CD14-positive monocyte (primary cell): ENCODE measurements at regions not wholly inside any gene's neighbourhood (a gene's known extent, or its start where the extent isn't known, plus 50 kb on each side); places are given as distances from the start of the nearest gene placed in this dataset.

Experiments
- DNase-seq, 3 donors: peaks; one replicate each; pipeline ENCODE4 v3.0.0-alpha.2; 2011 to 2022
- H2AFZ ChIP-seq: 2 replicates; pipeline ENCODE4 v1.6.0; 2012; ENCODE audit warnings: mild to moderate bottlenecking, low read depth, low read length, inconsistent platforms; ENCODE audit not compliant: insufficient read depth, poor library complexity, severe bottlenecking
- H3K27ac ChIP-seq, 2 donors: 1 replicate in 1 of 2; 2 replicates in 1 of 2; pipeline ENCODE4 v1.5.1; 2012 to 2013; ENCODE audit warnings: low read length in 2 of 2, control low read depth in 1 of 2, inconsistent platforms in 1 of 2, low read depth in 1 of 2, mild to moderate bottlenecking in 1 of 2
- H3K27me3 ChIP-seq, 2 donors: one replicate each; pipeline versions ENCODE4 v1.6.0 to v1.6.1; 2011 to 2013; ENCODE audit warnings: low read length in 2 of 2; ENCODE audit not compliant: control insufficient read depth in 2 of 2, insufficient read depth in 2 of 2
- H3K36me3 ChIP-seq, 2 donors: replicated peaks in 1 of 2; 1 replicate in 1 of 2; 2 replicates in 1 of 2; pipeline versions ENCODE4 v1.5.1 to v1.6.1; 2012 to 2013; ENCODE audit warnings: low read length in 2 of 2, control low read depth in 1 of 2, inconsistent platforms in 1 of 2, mild to moderate bottlenecking in 1 of 2; ENCODE audit not compliant: insufficient read depth in 2 of 2, control insufficient read depth in 1 of 2
- H3K4me1 ChIP-seq, 2 donors: 1 replicate in 1 of 2; 2 replicates in 1 of 2; pipeline versions ENCODE4 v1.5.1 to v1.6.1; 2012 to 2013; ENCODE audit warnings: low read length in 2 of 2, control low read depth in 1 of 2, inconsistent platforms in 1 of 2, mild to moderate bottlenecking in 1 of 2, moderate library complexity in 1 of 2; ENCODE audit not compliant: insufficient read depth in 2 of 2, control insufficient read depth in 1 of 2
- H3K4me2 ChIP-seq: replicated peaks from 2 replicates; pipeline ENCODE3; 2012; ENCODE audit warnings: low read length, moderate library complexity, mild to moderate bottlenecking; ENCODE audit not compliant: poor library complexity, severe bottlenecking; ENCODE audit errors: extremely low read depth
- H3K4me3 ChIP-seq, 3 experiments: fragments of 200-600 bp in 1 of 3; sonication (generic) in 1 of 3; replicated peaks in 1 of 3; 1 replicate in 2 of 3; 2 replicates in 1 of 3; pipeline ENCODE4 v1.5.1; 2011 to 2013; ENCODE audit warnings: low read length in 3 of 3, mild to moderate bottlenecking in 3 of 3, control low read depth in 2 of 3, low read depth in 2 of 3, inconsistent platforms in 1 of 3, moderate library complexity in 1 of 3
- H3K79me2 ChIP-seq: 2 replicates; pipeline ENCODE4 v1.6.0; 2012; ENCODE audit warnings: mild to moderate bottlenecking, control low read depth, inconsistent platforms, low read length, moderate library complexity; ENCODE audit not compliant: insufficient read depth
- H3K9ac ChIP-seq: 2 replicates; pipeline ENCODE4 v1.6.0; 2017; ENCODE audit warnings: low read length, mild to moderate bottlenecking; ENCODE audit not compliant: insufficient read depth, poor library complexity, severe bottlenecking
- H3K9me3 ChIP-seq, 2 donors: replicated peaks in 1 of 2; 1 replicate in 1 of 2; 2 replicates in 1 of 2; pipeline versions ENCODE4 v1.5.1 to v1.6.1; 2012 to 2013; ENCODE audit warnings: low read length in 2 of 2, control low read depth in 1 of 2; ENCODE audit not compliant: control insufficient read depth in 1 of 2, insufficient read depth in 1 of 2
- H4K20me1 ChIP-seq: 2 replicates; pipeline ENCODE4 v1.6.0; 2012; ENCODE audit warnings: mild to moderate bottlenecking, low read length, control low read depth, moderate library complexity; ENCODE audit not compliant: insufficient read depth
- H3K27ac Mint-ChIP-seq, 7 donors: one replicate each; pipeline ENCODE4 v1.8.0; 2020; ENCODE audit warnings: mild to moderate bottlenecking in 7 of 7, mixed read lengths in 7 of 7, moderate library complexity in 6 of 7, inconsistent platforms in 2 of 7
- H3K27me3 Mint-ChIP-seq, 3 donors: one replicate each; pipeline ENCODE4 v1.8.0; 2021 to 2022; ENCODE audit warnings: low read depth in 3 of 3, mild to moderate bottlenecking in 3 of 3, mixed read lengths in 3 of 3, moderate library complexity in 3 of 3, inconsistent platforms in 1 of 3
- H3K36me3 Mint-ChIP-seq, 2 donors: one replicate each; pipeline ENCODE4 v1.8.0; 2020; ENCODE audit warnings: mixed read lengths in 2 of 2, inconsistent platforms in 1 of 2, mild to moderate bottlenecking in 1 of 2
- H3K4me1 Mint-ChIP-seq: one replicate; pipeline ENCODE4 v1.8.0; 2020; ENCODE audit warnings: mild to moderate bottlenecking, mixed read lengths
- H3K4me3 Mint-ChIP-seq, 2 donors: one replicate each; pipeline ENCODE4 v1.8.0; 2020; ENCODE audit warnings: mild to moderate bottlenecking in 2 of 2, mixed read lengths in 2 of 2, moderate library complexity in 1 of 2
- H3K9me3 Mint-ChIP-seq, 7 donors: one replicate each; pipeline ENCODE4 v1.8.0; 2020 to 2022; ENCODE audit warnings: mixed read lengths in 7 of 7, mild to moderate bottlenecking in 6 of 7, moderate library complexity in 6 of 7, inconsistent platforms in 2 of 7
- CTCF ChIP-seq: fragments of 200-600 bp; IDR thresholded peaks from one replicate; pipeline ENCODE4 v1.8.0; 2022; ENCODE audit warnings: antibody characterized with exemption, mild to moderate bottlenecking
- WGBS: methylation state at CpG from one replicate; pipeline ENCODE4 v1.1.5; 2013; ENCODE audit warnings: missing lambda C conversion rate; ENCODE audit not compliant: insufficient coverage; 5-methylcytosine and 5-hydroxymethylcytosine counted together
- intact Hi-C, 2 donors: fragments of 100-400 bp; cut with micrococcal nuclease; formaldehyde crosslinking; loops; one replicate each; pipeline versions ENCODE4 v1.15.0 to v1.15.1; 2023

GRCh38 chr18:34633368-34633767 is 76.7 kb upstream of the DTNA start:
- no peak overlapping the region for H3K9ac ChIP-seq
- H3K27ac ChIP-seq: no peak overlapping the region
- no CpG with 5 or more reads among the region's 1 CpG for WGBS
- no peak overlapping the region for H3K4me3 ChIP-seq
- no peaks in the 10 kb centered on the region for H3K9me3 ChIP-seq
- no peaks in the 10 kb centered on the region for H3K79me2 ChIP-seq
- Mint-ChIP-seq H3K4me3 (no peak overlapping the region), H3K4me1 (no peaks in the 10 kb centered on the region), H3K36me3 (no peaks in the 10 kb centered on the region), H3K27me3 (peaks cover 0 to 5% (median 0%) of the 10 kb centered on the region in 3 donors), H3K9me3 (no peaks in the 10 kb centered on the region), H3K27ac (no peak overlapping the region)
- no peaks in the 10 kb centered on the region for H3K4me1 ChIP-seq
- no peaks in the 10 kb centered on the region for H4K20me1 ChIP-seq
- H3K27me3 ChIP-seq: no peaks in the 10 kb centered on the region
- no peak overlapping the region for H2AFZ ChIP-seq
- intact Hi-C loops: no loop called here
- no peak for DNase-seq
- H3K4me2 ChIP-seq: no peak overlapping the region
- TF ChIP-seq CTCF: no peak
- no peaks in the 10 kb centered on the region for H3K36me3 ChIP-seq

DNA sequence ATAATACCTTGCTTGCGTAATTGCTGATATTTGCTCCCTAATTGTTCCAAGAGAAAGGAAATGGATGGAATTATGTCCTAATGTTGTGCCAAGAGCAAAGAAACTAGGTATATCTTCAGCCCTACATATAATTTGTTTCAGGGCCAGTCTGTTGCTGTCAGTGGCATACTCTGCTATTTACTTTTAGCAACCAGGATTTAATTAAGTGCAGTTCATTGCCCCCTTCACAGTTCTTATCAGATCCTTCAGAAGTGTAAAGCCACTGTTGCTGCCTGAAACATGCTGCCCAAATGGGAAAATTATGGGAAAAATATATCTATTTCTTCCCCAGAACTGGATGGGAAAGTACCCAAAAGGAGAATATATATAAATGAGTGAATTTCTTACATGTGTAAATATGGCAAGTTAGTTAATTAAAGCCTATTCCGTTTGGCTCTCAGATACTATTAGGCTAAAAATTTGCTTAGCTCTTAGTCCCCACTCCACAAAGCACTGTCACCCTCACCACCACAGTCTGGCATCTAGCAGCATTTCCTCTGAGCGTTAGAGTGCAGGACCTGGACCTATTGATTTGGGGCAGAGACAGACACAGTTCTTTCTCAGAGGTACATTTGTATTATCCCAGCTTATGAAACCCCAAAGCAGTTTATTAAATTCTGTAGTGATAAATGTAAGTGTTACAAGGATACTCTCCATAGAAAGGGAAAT is 72.8 kb upstream of the DTNA start:
- 83% methylated on average over 1 of the region's 3 CpGs for WGBS
- intact Hi-C loops: no loop called here

More for the DNA sequence above, 72.8 kb upstream of the DTNA start:
- no peaks in the 10 kb centered on the region for H4K20me1 ChIP-seq
- no peaks in the 10 kb centered on the region for H3K79me2 ChIP-seq
- no peaks in the 10 kb centered on the region for H3K4me1 Mint-ChIP-seq
- no peak overlapping the region for H3K4me2 ChIP-seq
- peaks cover 0 to 1% (median 0%) of the 10 kb centered on the region in 3 donors for H3K27me3 Mint-ChIP-seq
- H2AFZ ChIP-seq: no peak overlapping the region
- H3K9me3 ChIP-seq: no peaks in the 10 kb centered on the region
- no peak overlapping the region for H3K4me3 ChIP-seq
- H3K27ac ChIP-seq: no peak overlapping the region
- no peak overlapping the region for H3K9ac ChIP-seq
- TF ChIP-seq CTCF: no peak
- no peaks in the 10 kb centered on the region for H3K36me3 Mint-ChIP-seq
- no peaks in the 10 kb centered on the region for H3K4me1 ChIP-seq
- no peaks in the 10 kb centered on the region for H3K36me3 ChIP-seq
- H3K9me3 Mint-ChIP-seq: no peaks in the 10 kb centered on the region
- no peaks in the 10 kb centered on the region for H3K27me3 ChIP-seq
- no peak for DNase-seq
- no peak overlapping the region for H3K4me3 Mint-ChIP-seq
- no peak overlapping the region for H3K27ac Mint-ChIP-seq
